HPDE6-E6E7 (cell line): ENCODE measurements at regions not wholly inside any gene's neighbourhood (a gene's known extent, or its start where the extent isn't known, plus 50 kb on each side); places are given as distances from the start of the nearest gene placed in this dataset.

Experiments used
- DNase-seq: peaks from one replicate; pipeline ENCODE4 v3.0.0; 2011; ENCODE audit warnings: missing footprints; ENCODE audit errors: extremely low spot score

GRCh38 chr2:220114443-220114842 lies 487.0 kb downstream of the SLC4A3 start:
- no peak for DNase-seq

GRCh38 chr2:220117025-220117424 lies 489.6 kb downstream of the SLC4A3 start:
- no peak for DNase-seq

GRCh38 chr2:220120041-220120440 lies 492.6 kb downstream of the SLC4A3 start:
- DNase-seq = no peak

- DNase-seq = no peak
Measured at GRCh38 chr2:220123751-220124150, 496.3 kb downstream of the SLC4A3 start.

- DNase-seq = no peak
Measured at GRCh38 chr2:220125551-220125950, 498.1 kb downstream of the SLC4A3 start.

GRCh38 chr2:220127311-220127710 lies 499.9 kb downstream of the SLC4A3 start:
- DNase-seq = peak; percentile 38

GRCh38 chr2:220127876-220128275 lies 500.4 kb downstream of the SLC4A3 start:
- no peak for DNase-seq

GRCh38 chr2:220129391-220129790 lies 502.0 kb downstream of the SLC4A3 start:
- DNase-seq = no peak

- DNase-seq = no peak
Measured at GRCh38 chr2:220134756-220135534, 507.5 kb downstream of the SLC4A3 start.

GRCh38 chr2:220143336-220143735 lies 515.9 kb downstream of the SLC4A3 start:
- DNase-seq = peak; percentile 49

- DNase-seq = no peak
Measured at GRCh38 chr2:220144411-220144810, 517.0 kb downstream of the SLC4A3 start.

- DNase-seq = no peak
Measured at GRCh38 chr2:220147161-220148038, 520.0 kb downstream of the SLC4A3 start.

- DNase-seq = no peak
Measured at GRCh38 chr2:220148471-220149248, 521.2 kb downstream of the SLC4A3 start.

- DNase-seq = no peak
Measured at GRCh38 chr2:220151341-220151740, 523.9 kb downstream of the SLC4A3 start.

- no peak for DNase-seq
Measured at GRCh38 chr2:220152281-220152935, 525.0 kb downstream of the SLC4A3 start.

GRCh38 chr2:220153118-220153517 lies 525.7 kb downstream of the SLC4A3 start:
- no peak for DNase-seq

- no peak for DNase-seq
Measured at GRCh38 chr2:220154304-220154703, 526.9 kb downstream of the SLC4A3 start.

- DNase-seq = no peak
Measured at GRCh38 chr2:220157312-220157711, 529.9 kb downstream of the SLC4A3 start.

- no peak for DNase-seq
Measured at GRCh38 chr2:220159738-220160137, 532.3 kb downstream of the SLC4A3 start.

- no peak for DNase-seq
Measured at GRCh38 chr2:220162320-220162719, 534.9 kb downstream of the SLC4A3 start.

GRCh38 chr2:220163486-220163885 lies 536.1 kb downstream of the SLC4A3 start:
- DNase-seq = no peak

GRCh38 chr2:220165401-220165800 lies 538.0 kb downstream of the SLC4A3 start:
- no peak for DNase-seq
